SK-N-SH (cell line): ENCODE measurements at regions not wholly inside any gene's neighbourhood (a gene's known extent, or its start where the extent isn't known, plus 50 kb on each side); places are given as distances from the start of the nearest gene placed in this dataset.

ENCODE experiments used
- FOXM1 ChIP-seq: IDR thresholded peaks from 2 replicates; pipeline ENCODE4 v1.4.0; 2012; ENCODE audit warnings: low read depth, mild to moderate bottlenecking
- GABPA ChIP-seq: IDR thresholded peaks from 2 replicates; pipeline ENCODE4 v1.4.0; 2012; ENCODE audit warnings: low read depth, mild to moderate bottlenecking
- MAX ChIP-seq: IDR thresholded peaks from 2 replicates; pipeline ENCODE4 v1.4.0; 2012; ENCODE audit warnings: low read depth
- NRF1 ChIP-seq: IDR thresholded peaks from 2 replicates; pipeline ENCODE4 v1.6.1; 2012; ENCODE audit warnings: low read depth, mild to moderate bottlenecking, low read length
- POLR2AphosphoS5 ChIP-seq: IDR thresholded peaks from 2 replicates; pipeline ENCODE4 v1.6.1; 2012; ENCODE audit warnings: low read depth, low read length
- REST ChIP-seq: IDR thresholded peaks from 2 replicates; pipeline ENCODE4 v1.6.1; 2012; ENCODE audit warnings: mild to moderate bottlenecking, low read depth, low read length, moderate library complexity
- RFX5 ChIP-seq: IDR thresholded peaks from 2 replicates; pipeline ENCODE4 v1.6.1; 2012; ENCODE audit warnings: mild to moderate bottlenecking, improper control_type of control experiment, low read length
- RXRA ChIP-seq: IDR thresholded peaks from 2 replicates; pipeline ENCODE4 v1.4.0; 2012; ENCODE audit warnings: low read depth, mild to moderate bottlenecking, borderline replicate concordance
- SIN3A ChIP-seq: IDR thresholded peaks from 2 replicates; pipeline ENCODE4 v1.6.1; 2012; ENCODE audit warnings: low read depth, mild to moderate bottlenecking, low read length, moderate library complexity, borderline replicate concordance
- TAF1 ChIP-seq: IDR thresholded peaks from 2 replicates; pipeline ENCODE4 v1.6.1; 2012; ENCODE audit warnings: low read depth, mild to moderate bottlenecking, low read length, moderate library complexity, borderline replicate concordance
- TEAD4 ChIP-seq: IDR thresholded peaks from 2 replicates; pipeline ENCODE4 v1.4.0; 2012; ENCODE audit warnings: mild to moderate bottlenecking, borderline replicate concordance; ENCODE audit not compliant: insufficient read depth
- USF1 ChIP-seq: IDR thresholded peaks from 2 replicates; pipeline ENCODE4 v1.4.0; 2012; ENCODE audit warnings: low read depth, borderline replicate concordance
- ZBTB33 ChIP-seq: IDR thresholded peaks from 2 replicates; pipeline ENCODE4 v1.4.0; 2012; ENCODE audit warnings: low read depth, borderline replicate concordance
- TF ChIP-seq, protein P1 (sequence below): fragments of 200-600 bp; sonication (generic); IDR thresholded peaks from 2 replicates; pipeline ENCODE4 v1.6.1; 2017; ENCODE audit warnings: antibody characterized with exemption, mild to moderate bottlenecking, moderate library complexity

- no peak for TF ChIP-seq POLR2AphosphoS5
- TF ChIP-seq MAX, result no peak
- TF ChIP-seq, protein P1, sequence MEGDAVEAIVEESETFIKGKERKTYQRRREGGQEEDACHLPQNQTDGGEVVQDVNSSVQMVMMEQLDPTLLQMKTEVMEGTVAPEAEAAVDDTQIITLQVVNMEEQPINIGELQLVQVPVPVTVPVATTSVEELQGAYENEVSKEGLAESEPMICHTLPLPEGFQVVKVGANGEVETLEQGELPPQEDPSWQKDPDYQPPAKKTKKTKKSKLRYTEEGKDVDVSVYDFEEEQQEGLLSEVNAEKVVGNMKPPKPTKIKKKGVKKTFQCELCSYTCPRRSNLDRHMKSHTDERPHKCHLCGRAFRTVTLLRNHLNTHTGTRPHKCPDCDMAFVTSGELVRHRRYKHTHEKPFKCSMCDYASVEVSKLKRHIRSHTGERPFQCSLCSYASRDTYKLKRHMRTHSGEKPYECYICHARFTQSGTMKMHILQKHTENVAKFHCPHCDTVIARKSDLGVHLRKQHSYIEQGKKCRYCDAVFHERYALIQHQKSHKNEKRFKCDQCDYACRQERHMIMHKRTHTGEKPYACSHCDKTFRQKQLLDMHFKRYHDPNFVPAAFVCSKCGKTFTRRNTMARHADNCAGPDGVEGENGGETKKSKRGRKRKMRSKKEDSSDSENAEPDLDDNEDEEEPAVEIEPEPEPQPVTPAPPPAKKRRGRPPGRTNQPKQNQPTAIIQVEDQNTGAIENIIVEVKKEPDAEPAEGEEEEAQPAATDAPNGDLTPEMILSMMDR, result no peak
- TF ChIP-seq RXRA, result no peak
- TF ChIP-seq TAF1, result no peak
- no peak for TF ChIP-seq GABPA
- no peak for TF ChIP-seq RFX5
- no peak for TF ChIP-seq REST
- no peak for TF ChIP-seq FOXM1
- TF ChIP-seq NRF1, result no peak
- TF ChIP-seq USF1, result no peak
- no peak for TF ChIP-seq SIN3A
- TF ChIP-seq ZBTB33, result no peak
- TF ChIP-seq TEAD4, result no peak
Observed at GRCh38 chr3:41029356-41029755, 169.9 kb upstream of the CTNNB1 start.
